COLO668 (cell line): ENCODE measurements at regions not wholly inside any gene's neighbourhood (a gene's known extent, or its start where the extent isn't known, plus 50 kb on each side); places are given as distances from the start of the nearest gene placed in this dataset.

Experiments
- DNase-seq: peaks from one replicate; lab custom pipeline; 2025; ENCODE audit not compliant: unreplicated experiment; lab: John Stamatoyannopoulos, UW

DNA sequence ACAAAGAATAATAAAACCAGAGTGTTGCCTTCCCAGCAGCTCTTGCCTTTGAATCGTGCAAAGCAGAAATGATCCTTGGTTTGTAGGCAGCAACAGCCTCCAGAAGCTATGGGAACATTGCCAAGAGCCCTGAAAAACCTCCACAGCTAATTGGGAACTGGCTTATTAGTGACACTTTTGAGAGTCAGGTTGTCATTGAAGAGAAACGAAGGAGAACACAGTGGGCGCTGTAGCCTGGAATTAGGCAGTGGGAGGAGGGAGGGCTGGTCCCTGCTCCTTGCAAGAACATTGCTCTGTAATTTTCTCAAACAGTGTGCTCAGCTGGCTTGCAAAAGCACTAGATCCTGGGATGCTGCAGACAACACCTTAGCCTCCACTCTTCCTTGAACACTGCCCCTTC, 331.5 kb upstream of the EMCN start:
- no peak for DNase-seq

DNA sequence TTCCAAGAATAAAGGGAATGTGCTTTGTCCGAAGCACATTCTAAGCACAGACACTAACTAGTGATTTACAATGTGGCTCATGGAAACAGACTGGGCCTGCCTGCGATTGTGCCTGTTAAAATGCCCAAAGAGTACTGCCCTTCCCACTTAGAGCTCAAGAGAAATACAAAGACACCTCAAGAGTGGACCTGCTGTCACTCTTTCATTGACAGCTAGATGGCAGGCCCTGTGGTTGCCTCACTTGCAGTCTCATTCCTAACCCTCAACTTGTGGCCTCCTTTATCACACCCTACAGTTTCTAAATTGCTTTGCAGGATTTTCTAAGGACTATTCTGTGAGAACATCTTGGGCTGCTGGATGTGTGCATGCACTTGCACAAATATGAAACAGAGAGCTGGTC, 331.0 kb upstream of the EMCN start:
- DNase-seq: no peak

DNA sequence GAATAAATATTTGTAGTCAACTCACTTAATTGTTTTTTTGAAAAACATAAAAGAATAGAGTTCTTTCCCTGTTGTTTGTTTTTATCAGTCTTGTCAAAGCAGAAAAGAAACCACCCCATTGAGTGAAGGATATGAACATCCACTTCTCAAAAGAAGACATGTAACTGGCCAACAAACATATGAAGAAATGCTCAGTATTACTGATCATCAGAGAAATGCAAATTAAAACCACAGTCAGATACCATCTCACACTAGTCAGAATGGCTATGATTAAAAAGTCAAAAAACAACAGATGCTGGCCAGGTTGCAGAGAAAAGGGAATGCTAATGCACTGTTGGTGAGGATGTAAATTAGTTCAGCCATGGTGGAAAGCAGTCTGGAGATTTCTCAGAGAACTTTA, 326.1 kb upstream of the EMCN start:
- DNase-seq: no peak

DNA sequence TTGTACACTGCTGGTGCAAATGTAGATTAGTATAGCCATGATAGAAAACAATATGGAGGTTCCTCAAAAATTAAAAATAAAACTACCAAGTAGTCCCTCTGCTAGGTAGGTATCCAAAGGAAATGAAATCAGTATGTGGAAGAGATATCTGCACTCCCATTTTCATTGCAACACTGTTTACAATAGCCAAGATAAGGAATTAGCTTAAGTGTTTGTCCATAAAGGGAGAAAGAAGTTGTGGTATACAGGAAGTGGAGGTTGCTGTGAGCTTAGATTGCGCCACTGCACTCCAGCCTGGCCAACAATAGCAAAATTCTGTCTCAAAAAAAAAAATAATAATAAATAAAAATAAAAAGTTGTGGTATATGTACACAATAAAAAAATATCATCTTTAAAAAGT, 325.0 kb upstream of the EMCN start:
- no peak for DNase-seq

DNA sequence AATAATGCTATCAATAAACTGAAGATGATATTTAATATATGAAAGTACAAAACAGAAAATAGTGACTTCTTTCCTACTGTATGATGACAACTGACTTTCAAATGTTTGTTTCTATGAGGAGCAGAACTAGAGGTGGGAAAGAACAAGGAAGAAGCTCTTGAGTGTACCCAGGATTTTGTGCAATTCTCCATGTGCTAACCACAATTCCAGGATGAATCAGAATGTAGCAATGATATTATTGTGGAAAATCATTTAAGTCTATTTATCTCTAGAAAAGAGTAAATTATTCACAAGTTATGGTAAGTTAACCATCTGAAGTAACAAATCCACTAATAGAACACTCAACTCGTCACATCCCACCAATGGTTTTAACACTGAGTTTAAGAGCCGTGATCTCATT, 324.1 kb upstream of the EMCN start:
- DNase-seq: no peak

DNA sequence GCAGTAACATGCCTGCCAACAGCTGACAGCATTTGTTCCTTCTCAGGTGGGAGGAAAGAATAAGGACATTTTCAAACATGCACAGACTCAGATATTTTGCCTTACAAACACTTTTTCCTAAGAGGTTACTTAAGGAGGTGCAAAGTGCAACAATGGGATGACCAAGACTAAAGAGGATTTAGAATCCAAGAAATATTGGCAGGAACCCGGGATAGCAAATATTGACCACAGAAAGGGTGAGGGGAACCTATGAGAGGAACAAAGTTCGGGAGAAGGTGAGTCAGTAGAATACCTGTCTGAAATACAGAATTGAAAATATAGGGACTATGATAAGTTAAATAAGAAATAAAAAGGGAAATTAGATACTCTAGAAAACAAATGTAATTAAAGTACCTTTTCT, 321.9 kb upstream of the EMCN start:
- no peak for DNase-seq

DNA sequence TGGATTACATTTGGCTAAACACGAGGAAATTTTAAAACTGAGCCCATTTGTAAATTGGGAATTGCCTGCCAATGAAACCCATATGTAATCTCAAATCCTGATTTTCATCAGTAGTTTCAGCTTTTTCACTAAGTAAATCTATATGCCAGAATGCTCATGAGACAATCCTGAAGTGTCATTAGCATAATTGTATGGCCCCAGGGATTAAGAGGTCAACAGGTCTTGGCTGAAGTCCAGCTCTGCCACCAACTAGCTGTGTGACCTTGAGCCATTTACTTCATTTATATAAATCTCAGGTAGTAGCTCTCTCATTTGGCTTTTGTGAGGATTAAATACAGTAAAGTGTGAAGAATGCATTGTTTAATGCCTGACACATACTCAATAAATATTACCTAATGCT, 320.5 kb upstream of the EMCN start:
- DNase-seq: peak; percentile 5

DNA sequence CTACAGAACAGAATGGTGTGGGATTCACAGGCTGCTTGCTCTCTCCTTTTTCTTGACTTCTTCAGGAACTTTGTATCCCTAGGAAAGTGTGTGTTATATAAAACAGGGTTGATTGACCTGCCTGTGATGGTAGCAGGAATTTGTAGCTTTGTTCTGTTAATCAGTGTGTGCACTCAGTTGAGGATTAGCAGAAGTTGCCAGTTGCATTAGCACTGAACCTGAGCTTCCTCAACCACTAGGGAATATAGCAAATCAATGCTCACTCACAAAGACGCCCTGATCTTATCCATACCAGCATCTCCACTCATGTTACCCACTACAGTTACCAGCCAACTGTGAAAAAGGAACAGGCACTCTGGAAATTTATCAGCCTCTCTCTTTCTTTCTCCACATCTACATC, 319.1 kb upstream of the EMCN start:
- no peak for DNase-seq

DNA sequence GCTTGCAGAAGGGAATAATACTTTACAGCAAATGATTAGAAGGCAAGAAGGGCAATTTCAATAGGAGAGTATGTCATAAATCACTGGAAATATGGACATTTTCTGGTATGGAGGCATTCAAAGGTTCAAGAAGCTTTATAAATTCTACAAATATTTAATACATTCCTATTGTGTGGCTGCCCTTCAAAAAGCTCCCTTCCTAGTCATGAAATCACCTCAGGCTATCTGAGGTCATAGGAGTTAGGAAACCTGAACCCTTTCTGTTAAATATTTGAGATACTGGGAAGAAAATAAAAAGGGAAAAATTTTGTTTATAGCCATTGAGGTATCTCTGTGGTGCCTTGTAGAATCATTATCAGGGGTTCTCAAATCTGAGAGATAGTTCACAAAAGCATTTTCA, 316.8 kb upstream of the EMCN start:
- DNase-seq: no peak

DNA sequence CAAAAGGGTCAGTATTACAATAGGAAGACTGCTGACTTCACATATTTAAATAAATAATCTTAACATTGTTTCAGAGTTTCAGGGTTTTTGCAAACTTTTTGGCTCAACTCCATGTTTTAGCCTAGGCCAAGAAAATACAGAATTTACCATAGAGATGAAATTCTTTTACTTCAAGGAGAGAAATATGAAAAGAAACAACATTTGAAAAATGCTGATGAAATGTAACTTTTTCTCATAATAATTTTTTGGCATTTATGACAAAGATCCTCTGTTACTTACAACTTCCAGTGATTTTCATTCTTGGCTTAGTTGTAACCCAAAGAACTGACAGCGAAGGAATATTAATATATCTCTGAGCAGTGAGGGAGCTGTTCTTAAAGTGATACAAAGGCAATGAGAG, 316.1 kb upstream of the EMCN start:
- no peak for DNase-seq

DNA sequence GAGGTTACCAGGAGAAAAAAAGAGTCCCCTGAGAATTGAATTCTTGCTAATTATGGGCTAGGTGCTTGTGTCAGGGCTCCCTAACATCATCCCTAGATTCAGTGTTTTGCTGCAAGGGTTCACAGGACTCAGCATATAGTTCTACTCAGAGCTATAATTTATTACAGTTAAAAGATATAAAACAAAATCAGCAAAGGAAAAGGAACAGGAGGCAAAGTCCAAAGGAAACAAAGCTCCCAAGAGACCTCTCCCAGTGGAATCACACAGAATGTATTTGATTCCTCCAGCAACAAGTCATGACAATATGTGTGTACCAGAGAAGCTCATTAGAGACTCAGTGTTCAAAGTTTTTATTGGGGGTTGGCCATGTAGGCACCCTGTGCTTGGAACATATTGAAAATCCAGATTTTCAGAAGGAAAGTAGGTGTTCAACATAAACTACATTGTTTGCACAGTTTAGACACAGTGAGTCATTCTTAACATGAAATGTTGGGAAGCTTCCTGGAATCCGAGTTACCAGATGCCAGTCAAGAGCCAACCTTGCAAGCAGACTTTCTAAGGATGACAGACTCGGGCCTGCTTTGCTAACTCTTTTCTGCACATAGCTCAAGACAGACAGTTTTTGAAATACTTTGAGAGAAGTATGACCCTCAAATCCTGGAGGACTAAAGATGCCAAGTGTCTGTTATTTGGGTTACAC, 311.3 kb upstream of the EMCN start:
- no peak for DNase-seq

DNA sequence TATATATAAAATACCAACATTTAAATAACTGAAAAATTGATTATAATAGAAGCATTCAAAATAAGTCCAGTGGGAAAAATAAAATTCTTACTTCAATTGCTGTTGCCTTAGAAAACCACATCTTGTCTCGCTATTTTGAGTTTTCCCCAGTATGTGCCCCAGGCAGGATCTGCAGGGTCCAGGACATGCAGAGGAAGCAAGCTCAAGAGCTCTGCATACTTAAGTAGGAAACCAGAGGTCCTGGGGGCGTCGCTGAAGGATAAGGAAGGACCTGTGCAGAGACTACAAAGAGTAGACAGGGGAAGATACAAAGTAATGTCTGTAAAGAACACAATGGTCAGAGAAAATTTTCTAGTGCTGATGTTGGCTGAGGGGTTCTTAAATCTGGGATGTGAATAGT, 310.5 kb upstream of the EMCN start:
- DNase-seq: no peak

DNA sequence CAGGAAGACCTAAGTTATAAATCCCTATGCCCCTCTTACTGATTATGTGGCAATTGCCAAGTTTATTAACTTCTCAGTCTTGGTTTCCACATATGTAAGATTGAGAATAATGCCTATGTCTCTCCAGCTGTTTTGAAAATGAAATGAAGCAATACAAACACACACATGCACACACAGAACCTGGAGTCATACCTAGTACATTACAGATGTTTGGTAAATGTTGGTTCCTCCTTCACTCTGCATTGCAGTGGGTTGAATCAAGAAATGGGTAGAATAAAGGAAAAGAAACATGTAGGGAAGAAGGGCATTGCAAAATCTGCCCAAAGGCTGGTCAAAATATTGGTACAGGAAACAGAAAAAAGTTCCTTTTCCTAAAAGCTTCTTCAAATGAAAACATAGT, 309.9 kb upstream of the EMCN start:
- DNase-seq: no peak

DNA sequence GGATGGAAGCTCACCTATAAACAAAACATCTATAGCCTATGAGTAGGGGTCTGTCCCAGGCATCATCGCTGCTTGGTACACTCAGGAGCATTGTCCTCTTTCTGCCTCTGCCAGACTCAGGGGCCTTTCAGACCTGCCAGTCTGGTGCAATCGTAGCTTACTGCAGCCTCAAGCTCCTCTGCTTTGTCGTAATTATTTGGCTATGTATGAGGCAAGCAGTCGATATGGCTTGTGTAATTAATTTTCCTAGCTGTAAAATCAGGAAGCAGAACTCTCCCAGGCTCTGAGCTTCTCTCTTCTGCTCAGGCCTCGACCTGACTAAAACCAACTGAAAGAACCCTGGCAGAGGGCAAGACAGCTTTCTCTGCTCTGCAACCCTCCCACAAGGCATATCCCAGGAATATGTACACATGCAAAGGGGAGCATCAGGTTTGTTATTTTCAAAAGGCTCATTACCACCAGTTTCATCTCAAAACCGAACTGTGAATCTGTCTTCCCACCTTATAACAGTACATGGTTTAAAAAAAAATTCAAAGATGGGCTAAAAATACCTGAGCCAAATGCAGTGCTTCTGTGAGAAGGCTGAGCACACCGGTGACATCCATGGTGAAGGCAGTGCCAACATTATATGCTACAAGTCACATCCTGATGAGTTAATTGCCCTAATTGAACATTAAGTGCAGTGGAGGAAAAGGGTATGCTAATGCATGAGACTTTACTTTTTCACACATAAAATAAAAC, 309.2 kb upstream of the EMCN start:
- no peak for DNase-seq

DNA sequence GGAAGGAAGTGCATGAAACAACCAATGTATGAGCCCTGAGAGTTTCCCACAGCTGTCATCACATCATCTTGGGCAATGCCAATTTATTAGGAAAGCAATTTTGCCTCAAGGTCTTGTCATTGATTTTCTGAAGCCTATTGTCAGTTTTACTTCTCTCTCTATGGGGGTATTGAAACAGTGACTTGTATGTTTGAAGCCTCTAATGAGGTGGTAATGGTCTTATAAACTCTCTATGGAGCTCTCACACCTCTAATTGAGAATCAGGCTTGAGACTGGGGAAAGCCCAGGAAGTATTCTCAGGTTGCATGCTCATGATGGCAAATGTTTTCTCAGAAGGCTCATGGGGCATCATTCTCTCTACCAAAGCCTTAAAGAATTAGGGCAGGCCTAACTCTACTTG, 308.2 kb upstream of the EMCN start:
- no peak for DNase-seq

DNA sequence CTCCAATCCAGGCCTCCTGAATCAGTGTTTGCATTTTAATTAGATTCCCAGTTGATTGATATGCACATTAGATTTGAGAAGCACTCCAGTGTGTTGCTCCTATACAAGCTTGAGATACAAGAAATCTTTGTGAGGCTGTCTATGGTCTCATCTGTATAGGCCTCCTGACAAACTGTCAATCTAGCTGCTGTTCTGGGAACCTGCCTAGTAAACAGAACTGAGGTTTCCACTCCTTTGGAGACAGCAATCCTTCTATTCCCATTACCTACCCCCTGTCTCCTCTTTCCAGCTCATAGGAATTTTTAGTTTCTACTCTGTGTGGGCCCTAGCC, 306.1 kb upstream of the EMCN start:
- no peak for DNase-seq

DNA sequence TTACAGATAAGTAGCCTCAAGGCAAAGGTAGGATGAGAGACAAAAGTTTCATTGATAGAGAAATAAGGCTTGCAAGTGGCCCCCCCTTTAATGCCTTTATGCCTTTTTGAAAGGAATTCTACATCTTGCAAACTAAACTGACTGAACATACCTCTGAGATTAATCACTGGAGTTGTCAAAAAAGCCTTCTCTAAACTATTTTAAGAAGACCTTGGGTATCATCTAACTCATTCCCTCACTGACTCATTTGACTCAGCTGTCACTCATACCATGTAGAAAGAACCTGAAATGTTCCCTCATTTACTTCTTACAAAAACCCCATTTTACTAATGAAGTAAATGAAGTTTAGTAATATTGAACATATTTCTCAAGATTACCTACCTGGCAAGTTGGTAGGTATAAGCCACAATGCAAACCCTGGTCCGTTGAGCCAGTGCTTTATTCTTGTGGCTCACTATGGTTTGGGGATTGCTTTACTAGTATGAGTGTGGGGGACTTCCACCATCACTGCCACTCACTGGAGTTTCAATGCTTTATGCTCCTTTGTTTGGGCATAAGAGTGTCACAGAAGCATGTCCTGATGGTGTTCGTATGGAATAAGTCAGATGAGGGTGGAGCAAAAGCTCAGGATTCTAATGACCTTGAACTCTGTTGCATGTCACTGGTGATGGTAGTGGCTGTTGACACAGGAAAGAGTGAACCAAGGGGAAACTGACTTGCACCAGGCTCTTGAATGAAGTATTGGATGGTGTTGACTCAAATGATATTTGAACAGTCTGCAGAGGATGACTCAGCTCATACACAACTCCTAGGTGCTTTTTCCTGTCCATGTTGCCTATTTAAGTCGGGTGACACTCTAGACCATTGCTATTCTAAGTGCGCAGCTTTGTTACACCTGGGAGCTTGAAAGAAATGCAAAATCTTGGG, 305.5 kb upstream of the EMCN start:
- DNase-seq: peak; percentile 36

DNA sequence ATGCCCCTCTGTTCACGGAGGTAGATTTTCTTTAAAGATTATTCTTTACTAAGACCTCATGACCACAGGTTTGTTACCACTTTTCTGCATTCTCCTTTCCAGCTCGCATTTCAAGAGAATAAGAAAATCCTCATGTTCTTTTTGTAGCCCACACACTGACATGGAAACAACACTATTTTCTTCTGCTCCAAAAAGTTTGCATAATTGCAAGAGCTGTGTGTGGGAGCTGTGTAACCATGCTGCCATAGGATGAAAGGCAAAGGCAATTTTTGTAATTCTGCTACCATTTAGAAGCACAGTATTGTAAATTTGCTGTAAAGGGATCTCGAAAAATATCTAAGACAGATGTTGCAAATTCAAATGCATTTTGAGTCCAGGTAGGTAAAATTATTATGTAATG, 302.4 kb upstream of the EMCN start:
- no peak for DNase-seq

DNA sequence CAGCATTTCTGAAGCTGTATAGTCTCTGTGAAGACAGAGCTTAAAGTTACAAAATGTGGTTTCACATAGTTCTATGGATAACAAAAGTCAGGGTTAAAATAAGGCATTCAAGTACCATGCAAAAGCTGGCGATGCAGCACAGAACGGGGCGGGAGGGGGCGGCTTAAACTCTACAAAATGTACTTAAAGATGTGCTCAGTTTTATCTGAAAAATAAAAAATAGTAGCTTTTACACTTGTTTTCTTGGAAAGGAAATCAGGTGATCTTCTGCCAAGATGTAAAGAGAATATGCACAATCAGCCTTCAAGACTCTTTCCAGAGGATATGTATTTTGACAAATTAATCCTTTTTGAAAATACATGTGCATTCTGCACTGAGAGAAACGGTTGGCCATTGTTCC, 301.7 kb upstream of the EMCN start:
- no peak for DNase-seq

DNA sequence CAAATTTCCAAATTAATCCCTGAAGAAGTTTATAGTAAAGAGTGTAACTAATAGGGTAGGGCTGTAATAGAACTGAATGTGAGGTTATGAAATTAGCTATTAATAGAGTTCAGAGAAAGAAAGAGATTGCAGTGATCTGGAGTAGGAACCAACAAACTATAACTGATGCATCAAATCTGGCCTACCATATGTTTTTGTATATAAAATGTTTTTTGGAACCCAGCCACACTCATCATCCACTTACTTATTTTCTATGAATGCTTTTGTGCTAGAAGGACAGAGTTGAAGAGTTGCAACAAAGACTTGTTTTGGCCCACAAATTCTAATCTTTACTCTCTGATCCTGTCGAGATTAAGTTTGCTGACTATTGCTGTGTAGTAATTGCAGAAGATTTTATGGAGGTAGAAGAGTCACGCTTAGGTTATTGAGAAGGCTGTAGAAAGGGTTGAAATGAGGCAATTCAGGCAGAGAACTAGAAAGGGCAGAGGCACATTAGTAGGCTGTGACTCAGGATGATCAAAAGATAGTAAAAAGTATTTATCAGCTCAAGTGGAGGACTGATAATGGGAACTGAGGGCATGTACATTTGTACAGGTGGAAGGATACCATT, 298.7 kb upstream of the EMCN start:
- DNase-seq: no peak

DNA sequence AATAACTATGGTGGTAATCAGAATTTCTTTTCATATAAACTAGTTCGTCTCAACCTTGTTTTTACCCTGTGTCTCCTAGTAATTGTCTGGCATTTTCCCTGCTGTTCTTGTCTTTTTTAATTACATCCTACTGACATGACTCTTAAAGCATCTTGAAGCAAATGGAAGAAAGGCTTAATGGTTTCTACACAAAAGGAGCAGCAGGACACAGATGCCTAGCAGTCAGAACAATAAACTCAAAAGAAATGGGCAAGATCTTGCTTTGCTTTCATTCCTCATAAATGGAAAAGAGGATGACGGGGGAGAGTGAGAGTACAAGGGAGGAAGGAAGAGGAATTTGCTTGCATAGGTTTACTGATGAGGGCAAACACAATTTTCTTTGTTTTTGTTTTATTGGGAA, 293.2 kb upstream of the EMCN start:
- DNase-seq: no peak

DNA sequence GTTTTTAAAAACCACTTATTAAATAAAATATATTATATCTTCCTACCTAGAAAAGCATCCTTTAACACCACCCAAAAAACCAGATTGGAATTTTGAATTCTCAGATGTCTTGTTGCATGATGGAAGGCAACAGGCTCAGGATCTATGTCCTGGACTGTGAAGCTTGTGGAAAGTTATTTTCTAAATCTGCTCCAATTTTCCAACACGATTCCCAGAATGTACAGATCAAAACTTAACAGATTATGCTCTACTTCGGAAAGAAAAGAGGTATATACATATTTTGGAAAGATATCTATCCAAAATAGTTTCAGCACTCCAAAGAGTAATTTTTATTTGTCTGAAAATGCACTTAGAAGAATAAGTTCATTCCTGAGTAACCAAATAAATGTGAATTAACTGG, 291.7 kb upstream of the EMCN start:
- no peak for DNase-seq
